ENCODE measurements at regions not wholly inside any gene's neighbourhood (a gene's known extent, or its start where the extent isn't known, plus 50 kb on each side); places are given as distances from the start of the nearest gene placed in this dataset.

- TF ChIP-seq TCF3 (IDR thresholded peaks at IDR 0.05; ENCODE audit: borderline replicate concordance, insufficient read depth, low read depth, low read length) (0 out of 2 replicates have a peak, but pooled peaks have one; percentile 21), SREBF1 (IDR thresholded peaks at IDR 0.05; ENCODE audit: low read length) (no peak), EGR1 (IDR thresholded peaks at IDR 0.05; ENCODE audit: borderline replicate concordance in 1 of 2, low read depth in 2 of 2, low read length in 2 of 2) (no peak), ZNF622 (IDR thresholded peaks at IDR 0.05) (no peak), ZNF217 (IDR thresholded peaks at IDR 0.05) (no peak), RAD21 (IDR thresholded peaks at IDR 0.05; ENCODE audit: insufficient read depth, low read depth, low read length) (peak; percentile 78), MTA3 (IDR thresholded peaks at IDR 0.05; ENCODE audit: borderline replicate concordance, low read length) (no peak), FOXK2 (IDR thresholded peaks at IDR 0.05) (no peak), WRNIP1 (IDR thresholded peaks at IDR 0.05; ENCODE audit: borderline replicate concordance, low read depth, low read length) (no peak), BHLHE40 (IDR thresholded peaks at IDR 0.05; ENCODE audit: borderline replicate concordance in 1 of 2, low read depth in 2 of 2, low read length in 1 of 2) (peak in 1 of 2 experiments; percentile 52; a peak in 2 of 4 replicates), IRF5 (IDR thresholded peaks at IDR 0.05; ENCODE audit: borderline replicate concordance) (no peak), MTA2 (IDR thresholded peaks at IDR 0.05; ENCODE audit: low read depth) (peak; percentile 49), EED (IDR thresholded peaks at IDR 0.05; ENCODE audit: low read depth) (peak; percentile 46; the same call in 1 of the 2 replicates), USF1 (IDR thresholded peaks at IDR 0.05; ENCODE audit: borderline replicate concordance, extremely low read length, insufficient read depth, low read depth, low read length) (peak; percentile 74), JUNB (IDR thresholded peaks at IDR 0.05) (no peak), SUZ12 (IDR thresholded peaks at IDR 0.05; ENCODE audit: unreplicated experiment) (no peak), TBL1XR1 (IDR thresholded peaks at IDR 0.05; ENCODE audit: low read depth, low read length) (no peak), MEF2B (IDR thresholded peaks at IDR 0.05; ENCODE audit: partially characterized antibody, poor library complexity, severe bottlenecking) (no peak), ETV6 (conservative IDR thresholded peaks at IDR 0.05 in 1 of 2, IDR thresholded peaks at IDR 0.05 in 1 of 2; ENCODE audit: borderline replicate concordance in 1 of 2, low read depth in 1 of 2) (no peak), RUNX3 (IDR thresholded peaks at IDR 0.05; ENCODE audit: low read length) (peak; percentile 90), EP300 (IDR thresholded peaks at IDR 0.05; ENCODE audit: borderline replicate concordance in 1 of 2, control insufficient read depth in 1 of 2, low read depth in 2 of 2, low read length in 2 of 2) (no peak; a peak in 1 of 4 replicates), ESRRA (IDR thresholded peaks at IDR 0.05; ENCODE audit: low read length) (no peak), DPF2 (IDR thresholded peaks at IDR 0.05) (peak; percentile 50; the same call in 1 of the 2 replicates), CREB1 (IDR thresholded peaks at IDR 0.05; ENCODE audit: low read depth) (no peak), EZH2 (IDR thresholded peaks at IDR 0.05; ENCODE audit: borderline replicate concordance, control insufficient read depth, low read depth, low read length) (no peak), FOXM1 (IDR thresholded peaks at IDR 0.05; ENCODE audit: low read depth, low read length) (no peak), GABPA (IDR thresholded peaks at IDR 0.05; ENCODE audit: low read depth) (no peak), NR2C1 (IDR thresholded peaks at IDR 0.05) (no peak), KDM1A (IDR thresholded peaks at IDR 0.05; ENCODE audit: borderline replicate concordance) (no peak)
Measured at GRCh38 chr2:43131051-43131889, 95.1 kb downstream of the ZFP36L2 start (continued).
